Heart left ventricle (tissue), 13 donors: ENCODE measurements at regions not wholly inside any gene's neighbourhood (a gene's known extent, or its start where the extent isn't known, plus 50 kb on each side); places are given as distances from the start of the nearest gene placed in this dataset.

Experiments
- POLR2A ChIP-seq, 2 donors: fragments of 450-650 bp; IDR thresholded peaks; one replicate each; pipeline ENCODE4 v1.6.1; 2017; ENCODE audit warnings: antibody characterized with exemption in 2 of 2, mild to moderate bottlenecking in 2 of 2, moderate library complexity in 2 of 2
- TF ChIP-seq, protein P1 (sequence below), 12 donors: fragments of 200-600 bp; sonication (generic) in 4 of 12; IDR thresholded peaks; one replicate each; pipeline versions ENCODE4 v1.5.0 to v1.8.0; 2018 to 2022; ENCODE audit warnings: antibody characterized with exemption in 12 of 12, mild to moderate bottlenecking in 5 of 12
- donor health status: ischemic (EF 13 %, LVEDD 7.1; RV severe dilation, severe dysfunction).
- donor health status: DM: no; HTN: yes; CAD: no.
- donor health status: DM: no; HTN: no; CAD: no.
- donor health status: ischemic (EF 25% LVEDD 6.9; RV normal size, moderate dysfunction).
- donor health status: ischemic (EF 25% LVEDD 5.7; RV mildly dilated, moderate dysfunction).
- donor health status: ischemic (EF 35%, LVEDD 5.7; RV mildly dilated, moderate dysfunction).
- donor health status: nonischemic (EF 11% LVEDD 7.7; RV severe dilation, severe dysfunction).
- donor health status: DM: yes; HTN: yes; CAD: no.
- donor health status: PGD.
- donor health status: ischemic (EF 29% LVEDD 5.4; RV normal size, mild dysfunction).
- donor health status: nonischemic (EF 23%, LVEDD 6.1; RV moderate dilation, normal function).

GRCh38 chrX:113828470-113828869 is 755.4 kb upstream of the HTR2C start:
- TF ChIP-seq, protein P1, sequence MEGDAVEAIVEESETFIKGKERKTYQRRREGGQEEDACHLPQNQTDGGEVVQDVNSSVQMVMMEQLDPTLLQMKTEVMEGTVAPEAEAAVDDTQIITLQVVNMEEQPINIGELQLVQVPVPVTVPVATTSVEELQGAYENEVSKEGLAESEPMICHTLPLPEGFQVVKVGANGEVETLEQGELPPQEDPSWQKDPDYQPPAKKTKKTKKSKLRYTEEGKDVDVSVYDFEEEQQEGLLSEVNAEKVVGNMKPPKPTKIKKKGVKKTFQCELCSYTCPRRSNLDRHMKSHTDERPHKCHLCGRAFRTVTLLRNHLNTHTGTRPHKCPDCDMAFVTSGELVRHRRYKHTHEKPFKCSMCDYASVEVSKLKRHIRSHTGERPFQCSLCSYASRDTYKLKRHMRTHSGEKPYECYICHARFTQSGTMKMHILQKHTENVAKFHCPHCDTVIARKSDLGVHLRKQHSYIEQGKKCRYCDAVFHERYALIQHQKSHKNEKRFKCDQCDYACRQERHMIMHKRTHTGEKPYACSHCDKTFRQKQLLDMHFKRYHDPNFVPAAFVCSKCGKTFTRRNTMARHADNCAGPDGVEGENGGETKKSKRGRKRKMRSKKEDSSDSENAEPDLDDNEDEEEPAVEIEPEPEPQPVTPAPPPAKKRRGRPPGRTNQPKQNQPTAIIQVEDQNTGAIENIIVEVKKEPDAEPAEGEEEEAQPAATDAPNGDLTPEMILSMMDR (IDR thresholded peaks at IDR 0.05): no peak
- no peak for TF ChIP-seq POLR2A (IDR thresholded peaks at IDR 0.05)
